ENCODE measurements at regions not wholly inside any gene's neighbourhood (a gene's known extent, or its start where the extent isn't known, plus 50 kb on each side); places are given as distances from the start of the nearest gene placed in this dataset.

GRCh38 chr2:4561196-4561595, 857.8 kb downstream of the DCDC2C start:
- DNase-seq (ENCODE audit: low spot score) = no peak

GRCh38 chr2:4576075-4576474, 872.7 kb downstream of the DCDC2C start:
- peak; percentile 81 for DNase-seq (ENCODE audit: low spot score)

GRCh38 chr2:4579977-4580376, 876.6 kb downstream of the DCDC2C start:
- DNase-seq (ENCODE audit: low spot score) = no peak

- DNase-seq (ENCODE audit: low spot score) = no peak
These were observed 881.8 kb downstream of the DCDC2C start for GRCh38 chr2:4585057-4585635.

- DNase-seq (ENCODE audit: low spot score) = no peak
These were observed 885.2 kb downstream of the DCDC2C start for GRCh38 chr2:4588606-4589005.

GRCh38 chr2:4591261-4591660, 887.9 kb downstream of the DCDC2C start:
- no peak for DNase-seq (ENCODE audit: low spot score)

- DNase-seq (ENCODE audit: low spot score) = no peak
These were observed 894.0 kb downstream of the DCDC2C start for GRCh38 chr2:4597400-4597799.

- DNase-seq (ENCODE audit: low spot score) = no peak
These were observed 901.4 kb downstream of the DCDC2C start for GRCh38 chr2:4604767-4605166.

- no peak for DNase-seq (ENCODE audit: low spot score)
These were observed 914.8 kb downstream of the DCDC2C start for GRCh38 chr2:4618141-4618540.

GRCh38 chr2:4618630-4619228, 915.4 kb downstream of the DCDC2C start:
- no peak for DNase-seq (ENCODE audit: low spot score)

GRCh38 chr2:4628998-4629501, 925.7 kb downstream of the DCDC2C start:
- no peak for DNase-seq (ENCODE audit: low spot score)

- DNase-seq (ENCODE audit: low spot score) = no peak
These were observed 931.9 kb downstream of the DCDC2C start for GRCh38 chr2:4635289-4635688.

- DNase-seq (ENCODE audit: low spot score) = no peak
These were observed 950.6 kb downstream of the DCDC2C start for GRCh38 chr2:4653991-4654390.

GRCh38 chr2:4656326-4656725, 953.0 kb downstream of the DCDC2C start:
- no peak for DNase-seq (ENCODE audit: low spot score)

- no peak for DNase-seq (ENCODE audit: low spot score)
These were observed 958.9 kb downstream of the DCDC2C start for GRCh38 chr2:4662161-4662779.

- DNase-seq (ENCODE audit: low spot score) = no peak
These were observed 965.0 kb downstream of the DCDC2C start for GRCh38 chr2:4668381-4668780.

GRCh38 chr2:4670331-4670730, 967.0 kb downstream of the DCDC2C start:
- no peak for DNase-seq (ENCODE audit: low spot score)

- DNase-seq (ENCODE audit: low spot score) = no peak
These were observed 969.7 kb downstream of the DCDC2C start for GRCh38 chr2:4673025-4673489.

- DNase-seq (ENCODE audit: low spot score) = peak; percentile 8
These were observed 970.6 kb downstream of the DCDC2C start for GRCh38 chr2:4674007-4674406.

- DNase-seq (ENCODE audit: low spot score) = no peak
These were observed 971.9 kb downstream of the DCDC2C start for GRCh38 chr2:4675295-4675694.

- peak; percentile 35 for DNase-seq (ENCODE audit: low spot score)
These were observed 975.6 kb downstream of the DCDC2C start for GRCh38 chr2:4678927-4679326.

- DNase-seq (ENCODE audit: low spot score) = no peak
These were observed 976.0 kb downstream of the DCDC2C start for GRCh38 chr2:4679391-4679790.

- no peak for DNase-seq (ENCODE audit: low spot score)
These were observed 981.5 kb downstream of the DCDC2C start for GRCh38 chr2:4684921-4685320.
